ENCODE measurements at regions not wholly inside any gene's neighbourhood (a gene's known extent, or its start where the extent isn't known, plus 50 kb on each side); places are given as distances from the start of the nearest gene placed in this dataset.

- Histone ChIP-seq H3K27ac (ENCODE audit: low read depth, low read length) (no peak overlapping the region), H3K9me3 (ENCODE audit: control insufficient read depth in 1 of 2, insufficient read depth in 1 of 2, low read depth in 1 of 2, low read length in 2 of 2) (no peaks in the 10 kb centered on the region), H3K9me2 (ENCODE audit: insufficient read depth) (0 out of 2 replicates have a peak, but pooled peaks cover 3% of the 10 kb centered on the region), H3K36me3 (ENCODE audit: control insufficient read depth in 1 of 2, insufficient read depth in 2 of 2, low read length in 2 of 2) (no peaks in the 10 kb centered on the region), H2AFZ (ENCODE audit: low read depth, low read length, poor library complexity, severe bottlenecking) (no peak overlapping the region), H3K4me2 (ENCODE audit: low read length) (no peak overlapping the region), H3K4me3 (replicated peaks in 1 of 2; ENCODE audit: low read depth in 1 of 2, low read length in 2 of 2) (no peak overlapping the region), H3K27me3 (ENCODE audit: insufficient read depth, low read length) (no peaks in the 10 kb centered on the region), H3K9ac (ENCODE audit: low read length) (no peak overlapping the region), H3K79me2 (ENCODE audit: insufficient read depth, low read length) (no peaks in the 10 kb centered on the region), H3K4me1 (ENCODE audit: control insufficient read depth in 1 of 2, insufficient read depth in 2 of 2, low read length in 2 of 2) (no peaks in the 10 kb centered on the region), H4K20me1 (ENCODE audit: insufficient read depth) (no peaks in the 10 kb centered on the region)
- ChIA-PET CTCF (interaction anchor here (1.4 kb wide), 1 partner anchor 9 kb away, joined by 3 read pairs; no protein-coding TSS in a partner anchor), POLR2A (no interaction called here), RAD21 (ENCODE audit: low non-redundant PET in 1 of 2, low total read pairs in 2 of 2, uncharacterized antibody in 2 of 2, unreplicated experiment in 2 of 2) (no interaction called here)
- no TSS peak for BruUV-seq (replicated peaks)
- TF ChIP-seq FOSL1 (IDR thresholded peaks at IDR 0.05; ENCODE audit: low read depth) (no peak), CEBPB (IDR thresholded peaks at IDR 0.05; ENCODE audit: low read depth) (no peak), EZH2 (IDR thresholded peaks at IDR 0.05) (no peak)
- DNase-seq (ENCODE audit: low read depth, low spot score) (no peak), ATAC-seq (no peak)
- intact Hi-C loops (cut with micrococcal nuclease): no loop called here
Measured at GRCh38 chr12:92418381-92418780, 272.7 kb upstream of the BTG1 start.

DNA sequence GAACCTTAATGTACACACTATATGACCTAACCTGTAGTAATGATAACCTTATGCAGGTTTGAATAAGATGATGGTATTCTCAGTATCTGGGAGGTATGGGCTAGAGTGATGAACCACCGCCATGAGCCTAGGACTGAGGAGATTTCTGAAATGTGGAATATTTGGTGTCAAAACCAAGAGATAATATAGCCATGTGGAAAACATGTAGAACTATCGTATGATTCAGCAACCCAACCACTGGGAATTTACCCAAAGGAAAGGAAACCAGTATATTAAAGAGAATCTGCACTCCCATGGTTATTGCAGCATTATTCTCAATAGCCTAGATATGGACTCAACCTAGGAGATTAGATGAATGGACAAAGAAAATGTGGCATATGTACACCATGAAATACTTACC, 271.7 kb upstream of the BTG1 start:
- H3K27ac ChIP-seq (ENCODE audit: low read depth, low read length): no peak overlapping the region
- CTCF ChIA-PET: interaction anchor here (1.4 kb wide), 1 partner anchor 8 kb away, joined by 3 read pairs; no protein-coding TSS in a partner anchor
- no peaks in the 10 kb centered on the region for H3K36me3 ChIP-seq (ENCODE audit: control insufficient read depth in 1 of 2, insufficient read depth in 2 of 2, low read length in 2 of 2)
- no peak overlapping the region for H2AFZ ChIP-seq (ENCODE audit: low read depth, low read length, poor library complexity, severe bottlenecking)
- H3K4me3 ChIP-seq (replicated peaks in 1 of 2; ENCODE audit: low read depth in 1 of 2, low read length in 2 of 2): no peak overlapping the region
- intact Hi-C loops (cut with micrococcal nuclease): no loop called here
- RAD21 ChIA-PET (ENCODE audit: low non-redundant PET in 1 of 2, low total read pairs in 2 of 2, uncharacterized antibody in 2 of 2, unreplicated experiment in 2 of 2): no interaction called here
- TF ChIP-seq ZBTB33 (IDR thresholded peaks at IDR 0.05; ENCODE audit: extremely low read depth, insufficient replicate concordance, low read length) (no peak), ZNF274 (IDR thresholded peaks at IDR 0.05; ENCODE audit: low read depth, low read length) (no peak)
- DNase-seq (ENCODE audit: low read depth, low spot score): no peak
- no TSS peak for BruUV-seq (replicated peaks)
- no peak overlapping the region for H3K9ac ChIP-seq (ENCODE audit: low read length)
- H3K9me2 ChIP-seq (ENCODE audit: insufficient read depth): 0 out of 2 replicates have a peak, but pooled peaks cover 3% of the 10 kb centered on the region
- ATAC-seq: no peak
- H3K4me1 ChIP-seq (ENCODE audit: control insufficient read depth in 1 of 2, insufficient read depth in 2 of 2, low read length in 2 of 2): no peaks in the 10 kb centered on the region
- H4K20me1 ChIP-seq (ENCODE audit: insufficient read depth): no peaks in the 10 kb centered on the region
- no peak overlapping the region for H3K4me2 ChIP-seq (ENCODE audit: low read length)
- no peaks in the 10 kb centered on the region for H3K9me3 ChIP-seq (ENCODE audit: control insufficient read depth in 1 of 2, insufficient read depth in 1 of 2, low read depth in 1 of 2, low read length in 2 of 2)
- no peaks in the 10 kb centered on the region for H3K79me2 ChIP-seq (ENCODE audit: insufficient read depth, low read length)
- no peaks in the 10 kb centered on the region for H3K27me3 ChIP-seq (ENCODE audit: insufficient read depth, low read length)
- POLR2A ChIA-PET: interaction anchor here (0.9 kb wide), 1 partner anchor 271 kb away, joined by 3 read pairs; the partner anchor contains the start of gene BTG1

Data from HCT116 (cell line).